HG02852 (cell line): ENCODE measurements at regions not wholly inside any gene's neighbourhood (a gene's known extent, or its start where the extent isn't known, plus 50 kb on each side); places are given as distances from the start of the nearest gene placed in this dataset.
"Not testable (repeated sequence)": the region's sequence is repeated elsewhere in the genome, so short reads cannot be mapped to it uniquely, and the experiment has no call there.

Experiments
- ATAC-seq: cut with Tn5 transposase; IDR thresholded peaks from one replicate; pipeline ENCODE4 v1.9.1; 2021; ENCODE audit warnings: mild to moderate bottlenecking, moderate library complexity; ENCODE audit not compliant: unreplicated experiment

GRCh38 chr18:42306594-42306980, 351.6 kb downstream of the PIK3C3 start:
- ATAC-seq = no peak

GRCh38 chr18:42310956-42311355, 355.9 kb downstream of the PIK3C3 start:
- no peak for ATAC-seq

GRCh38 chr18:42326752-42327151, 371.7 kb downstream of the PIK3C3 start:
- no peak for ATAC-seq

GRCh38 chr18:42328931-42329330, 373.9 kb downstream of the PIK3C3 start:
- ATAC-seq = no peak

GRCh38 chr18:42330296-42330695, 375.3 kb downstream of the PIK3C3 start:
- no peak for ATAC-seq

GRCh38 chr18:42333558-42333957, 378.5 kb downstream of the PIK3C3 start:
- ATAC-seq = no peak

- no peak for ATAC-seq
Observed at GRCh38 chr18:42334931-42335330, 379.9 kb downstream of the PIK3C3 start.

GRCh38 chr18:42336139-42336538, 381.1 kb downstream of the PIK3C3 start:
- no peak for ATAC-seq

- ATAC-seq = not testable (repeated sequence)
Observed at GRCh38 chr18:42337337-42337736, 382.3 kb downstream of the PIK3C3 start.

GRCh38 chr18:42338683-42339082, 383.6 kb downstream of the PIK3C3 start:
- no peak for ATAC-seq

GRCh38 chr18:42339372-42339771, 384.3 kb downstream of the PIK3C3 start:
- ATAC-seq = no peak

- no peak for ATAC-seq
Observed at GRCh38 chr18:42340423-42341009, 385.5 kb downstream of the PIK3C3 start.

GRCh38 chr18:42341423-42341822, 386.4 kb downstream of the PIK3C3 start:
- ATAC-seq = no peak

- no peak for ATAC-seq
Observed at GRCh38 chr18:42348722-42349121, 393.7 kb downstream of the PIK3C3 start.

- no peak for ATAC-seq
Observed at GRCh38 chr18:42351455-42351854, 396.4 kb downstream of the PIK3C3 start.

- ATAC-seq = no peak
Observed at GRCh38 chr18:42360716-42361115, 405.7 kb downstream of the PIK3C3 start.

- no peak for ATAC-seq
Observed at GRCh38 chr18:42363446-42364441, 408.7 kb downstream of the PIK3C3 start.

- no peak for ATAC-seq
Observed at GRCh38 chr18:42364766-42365165, 409.7 kb downstream of the PIK3C3 start.

GRCh38 chr18:42365591-42365990, 410.6 kb downstream of the PIK3C3 start:
- no peak for ATAC-seq

GRCh38 chr18:42373584-42373983, 418.6 kb downstream of the PIK3C3 start:
- no peak for ATAC-seq

GRCh38 chr18:42374961-42375360, 419.9 kb downstream of the PIK3C3 start:
- no peak for ATAC-seq

- ATAC-seq = not testable (repeated sequence)
Observed at GRCh38 chr18:42378854-42379253, 423.8 kb downstream of the PIK3C3 start.
